A673 (cell line): ENCODE measurements at regions not wholly inside any gene's neighbourhood (a gene's known extent, or its start where the extent isn't known, plus 50 kb on each side); places are given as distances from the start of the nearest gene placed in this dataset.

Experiments
- BruUV-seq: library from RNA; stranded (reverse); fragments of 400-500 nt; replicated peaks from 2 replicates; lab custom pipeline; 2021; lab: Mats Ljungman, UMichigan
- CTCF ChIA-PET: fragments of 300-600 bp; sonication (Branson Sonifier 250); formaldehyde crosslinking; loops from one replicate; lab custom pipeline; 2022; ENCODE audit warnings: antibody characterized with exemption; lab: Charles Lee
- POLR2A ChIA-PET: fragments of 300-600 bp; sonication (Branson Sonifier 250); formaldehyde crosslinking; loops from one replicate; lab custom pipeline; 2022; ENCODE audit warnings: antibody characterized with exemption; ENCODE audit not compliant: low non-redundant PET; lab: Charles Lee
- DNase-seq: peaks from one replicate; pipeline ENCODE4 v3.0.0-alpha.2; 2015; ENCODE audit warnings: low spot score
- H3K27ac ChIP-seq: fragments of 200-600 bp; sonication (generic); 2 replicates; pipeline ENCODE4 v1.5.1; 2016; ENCODE audit warnings: mixed run types, low read depth, mild to moderate bottlenecking, mixed read lengths, antibody characterized with exemption, low read length; ENCODE audit not compliant: poor library complexity, severe bottlenecking
- H3K27me3 ChIP-seq: fragments of 200-600 bp; sonication (generic); replicated peaks from 2 replicates; pipeline ENCODE4 v1.6.1; 2017; ENCODE audit warnings: mixed run types, low read depth, mild to moderate bottlenecking, mixed read lengths, antibody characterized with exemption, low read length; ENCODE audit not compliant: insufficient read depth, poor library complexity
- H3K36me3 ChIP-seq: fragments of 200-600 bp; sonication (generic); 2 replicates; pipeline ENCODE4 v1.6.1; 2016; ENCODE audit warnings: mixed run types, mild to moderate bottlenecking, mixed read lengths, antibody characterized with exemption, low read length; ENCODE audit not compliant: insufficient read depth, poor library complexity, severe bottlenecking
- H3K4me1 ChIP-seq: fragments of 200-600 bp; sonication (generic); 2 replicates; pipeline ENCODE4 v1.6.1; 2017; ENCODE audit warnings: mixed run types, mild to moderate bottlenecking, mixed read lengths, antibody characterized with exemption, low read length; ENCODE audit not compliant: insufficient read depth, poor library complexity, severe bottlenecking
- H3K4me3 ChIP-seq: fragments of 200-600 bp; sonication (generic); 2 replicates; pipeline ENCODE4 v1.5.1; 2016; ENCODE audit warnings: low read depth, mixed run types, mild to moderate bottlenecking, mixed read lengths, low read length; ENCODE audit not compliant: poor library complexity, severe bottlenecking
- H3K9me3 ChIP-seq: fragments of 200-600 bp; sonication (generic); 2 replicates; pipeline ENCODE4 v1.6.1; 2016; ENCODE audit warnings: mixed run types, low read depth, mild to moderate bottlenecking, mixed read lengths, antibody characterized with exemption, low read length; ENCODE audit not compliant: poor library complexity, severe bottlenecking
- EZH2 ChIP-seq: fragments of 200-600 bp; sonication (generic); IDR thresholded peaks from 2 replicates; pipeline ENCODE4 v1.6.1; 2017; ENCODE audit warnings: borderline replicate concordance, low read depth, mild to moderate bottlenecking, mixed read lengths, antibody characterized with exemption, low read length; ENCODE audit not compliant: poor library complexity, severe bottlenecking
- intact Hi-C: fragments of 100-400 bp; cut with micrococcal nuclease; formaldehyde crosslinking; loops from one replicate; pipeline ENCODE4 v1.10.0; 2022; ENCODE audit not compliant: unreplicated experiment
- TF ChIP-seq, protein P1 (sequence below): fragments of 300-800, 200-600 bp; sonication (generic); conservative IDR thresholded peaks from 2 replicates; pipeline ENCODE4 v1.5.1; 2017; ENCODE audit warnings: low read depth, mild to moderate bottlenecking, antibody characterized with exemption, low read length, moderate library complexity, mixed read lengths

DNA sequence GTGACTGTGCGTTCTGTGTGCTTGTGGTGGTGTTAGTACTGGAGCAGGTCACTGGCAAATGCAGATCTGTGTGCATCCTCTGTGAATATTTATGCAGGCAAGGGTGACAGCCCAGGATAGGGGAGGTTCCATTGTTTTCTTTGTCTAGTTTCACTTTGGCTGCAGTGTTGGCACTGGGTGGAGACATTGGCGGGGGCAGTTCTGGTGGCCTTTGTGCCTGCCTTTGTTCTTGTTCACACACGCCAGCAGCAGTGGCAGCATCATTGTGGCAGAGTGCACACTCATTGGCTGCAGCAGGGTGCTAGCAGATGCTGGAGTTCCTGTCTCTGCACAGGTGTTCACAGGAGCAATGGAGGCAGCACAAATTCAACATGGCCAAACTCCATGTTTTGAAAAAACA is 495.3 kb downstream of the UBE2NL start:
- no TSS peak for BruUV-seq
- ChIA-PET POLR2A (no interaction called here), CTCF (no interaction called here)
- H3K27me3 ChIP-seq, result no peaks in the 10 kb centered on the region
- no peaks in the 10 kb centered on the region for H3K4me1 ChIP-seq
- no peak overlapping the region for H3K4me3 ChIP-seq
- H3K27ac ChIP-seq, result no peak overlapping the region
- no peak for DNase-seq
- peaks cover 15% of the 10 kb centered on the region for H3K9me3 ChIP-seq
- H3K36me3 ChIP-seq, result no peaks in the 10 kb centered on the region
- intact Hi-C loops, result no loop called here
- no peak for TF ChIP-seq EZH2
- TF ChIP-seq, protein P1, sequence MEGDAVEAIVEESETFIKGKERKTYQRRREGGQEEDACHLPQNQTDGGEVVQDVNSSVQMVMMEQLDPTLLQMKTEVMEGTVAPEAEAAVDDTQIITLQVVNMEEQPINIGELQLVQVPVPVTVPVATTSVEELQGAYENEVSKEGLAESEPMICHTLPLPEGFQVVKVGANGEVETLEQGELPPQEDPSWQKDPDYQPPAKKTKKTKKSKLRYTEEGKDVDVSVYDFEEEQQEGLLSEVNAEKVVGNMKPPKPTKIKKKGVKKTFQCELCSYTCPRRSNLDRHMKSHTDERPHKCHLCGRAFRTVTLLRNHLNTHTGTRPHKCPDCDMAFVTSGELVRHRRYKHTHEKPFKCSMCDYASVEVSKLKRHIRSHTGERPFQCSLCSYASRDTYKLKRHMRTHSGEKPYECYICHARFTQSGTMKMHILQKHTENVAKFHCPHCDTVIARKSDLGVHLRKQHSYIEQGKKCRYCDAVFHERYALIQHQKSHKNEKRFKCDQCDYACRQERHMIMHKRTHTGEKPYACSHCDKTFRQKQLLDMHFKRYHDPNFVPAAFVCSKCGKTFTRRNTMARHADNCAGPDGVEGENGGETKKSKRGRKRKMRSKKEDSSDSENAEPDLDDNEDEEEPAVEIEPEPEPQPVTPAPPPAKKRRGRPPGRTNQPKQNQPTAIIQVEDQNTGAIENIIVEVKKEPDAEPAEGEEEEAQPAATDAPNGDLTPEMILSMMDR, result no peak

DNA sequence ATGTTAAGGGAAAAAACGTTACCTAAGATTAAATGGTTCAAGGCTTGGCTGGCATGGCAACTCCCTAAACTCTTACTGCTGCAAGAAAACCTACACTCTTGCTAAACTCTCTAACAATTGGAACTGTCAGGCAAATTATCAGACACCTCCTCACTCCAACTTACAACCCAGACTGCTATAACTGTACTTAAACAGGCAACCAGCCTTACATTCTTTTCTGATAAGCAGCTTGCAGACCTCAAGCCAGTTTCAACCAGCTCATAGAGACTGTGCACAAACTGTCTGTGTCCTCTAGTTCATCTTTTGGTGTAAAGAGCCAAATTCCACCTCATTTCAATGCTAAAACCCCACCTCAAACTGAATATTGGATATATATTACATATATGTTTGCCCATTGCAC is 504.9 kb downstream of the UBE2NL start:
- Histone ChIP-seq H3K27ac (no peak overlapping the region), H3K9me3 (peaks cover 10% of the 10 kb centered on the region), H3K4me1 (no peaks in the 10 kb centered on the region), H3K36me3 (no peaks in the 10 kb centered on the region), H3K4me3 (no peak overlapping the region), H3K27me3 (no peaks in the 10 kb centered on the region)
- TF ChIP-seq, protein P1, result no peak
- TF ChIP-seq EZH2, result no peak
- intact Hi-C loops, result no loop called here
- POLR2A ChIA-PET, result no interaction called here
- DNase-seq, result no peak
- CTCF ChIA-PET, result no interaction called here
- BruUV-seq, result no TSS peak
